SU-DHL-6 (cell line): ENCODE measurements at regions not wholly inside any gene's neighbourhood (a gene's known extent, or its start where the extent isn't known, plus 50 kb on each side); places are given as distances from the start of the nearest gene placed in this dataset.
A peak's percentile ranks its signal among the peaks of the same experiment; 100 is the strongest.
"Not testable (repeated sequence)": the region's sequence is repeated elsewhere in the genome, so short reads cannot be mapped to it uniquely, and the experiment has no call there.

Experiments used
- H2AFZ ChIP-seq: fragments of 200-600 bp; sonication (generic); 2 replicates; pipeline ENCODE4 v1.6.1; 2014; ENCODE audit warnings: low read depth, mild to moderate bottlenecking, moderate library complexity, mixed read lengths, antibody characterized with exemption, low read length; ENCODE audit not compliant: severe bottlenecking
- H3F3A ChIP-seq: fragments of 200-600 bp; shearing (Covaris generic); 2 replicates; pipeline ENCODE4 v1.6.0; 2016; ENCODE audit warnings: antibody characterized with exemption, mild to moderate bottlenecking; ENCODE audit not compliant: insufficient read depth
- H3K27ac ChIP-seq: fragments of 200-600 bp; sonication (generic); 2 replicates; pipeline ENCODE4 v1.5.1; 2016; ENCODE audit warnings: low read depth, mild to moderate bottlenecking, low read length, moderate library complexity, mixed read lengths
- H3K27me3 ChIP-seq: fragments of 200-600 bp; sonication (generic), shearing (Covaris generic); 2 replicates; pipeline ENCODE4 v1.6.0; 2014; ENCODE audit warnings: mild to moderate bottlenecking, low read length
- H3K36me3 ChIP-seq: fragments of 200-600 bp; sonication (generic); 2 replicates; pipeline ENCODE4 v1.6.1; 2014; ENCODE audit warnings: mild to moderate bottlenecking, low read length, mixed read lengths
- H3K4me2 ChIP-seq: fragments of 300-600, 200-600 bp; shearing (Covaris generic), sonication (generic); 2 replicates; pipeline ENCODE4 v1.6.0; 2014; ENCODE audit warnings: low read length, low read depth, mild to moderate bottlenecking; ENCODE audit not compliant: poor library complexity, severe bottlenecking
- H3K4me3 ChIP-seq: fragments of 200-600 bp; sonication (generic); 2 replicates; pipeline ENCODE4 v1.5.1; 2014; ENCODE audit warnings: antibody characterized with exemption, low read length, mild to moderate bottlenecking, mixed read lengths; ENCODE audit not compliant: insufficient read depth, poor library complexity, severe bottlenecking
- H3K79me2 ChIP-seq: fragments of 200-600 bp; sonication (generic); 2 replicates; pipeline ENCODE4 v1.6.1; 2014; ENCODE audit warnings: mild to moderate bottlenecking, low read length, moderate library complexity; ENCODE audit not compliant: insufficient read depth
- H3K9ac ChIP-seq: fragments of 200-600 bp; sonication (generic); 2 replicates; pipeline ENCODE4 v1.7.0; 2014; ENCODE audit warnings: mild to moderate bottlenecking, low read length
- H3K9me2 ChIP-seq: fragments of 200-600 bp; sonication (generic); replicated peaks from 2 replicates; pipeline ENCODE4 v1.6.1; 2014; ENCODE audit warnings: low read length; ENCODE audit not compliant: insufficient read depth
- H3K9me3 ChIP-seq: fragments of 200-600 bp; sonication (generic); 2 replicates; pipeline ENCODE4 v1.6.1; 2014; ENCODE audit warnings: low read length, mixed read lengths; ENCODE audit not compliant: insufficient read depth
- H4K20me1 ChIP-seq: fragments of 200-600 bp; sonication (generic); 2 replicates; pipeline ENCODE4 v1.6.1; 2014; ENCODE audit warnings: low read depth, mild to moderate bottlenecking, antibody characterized with exemption, low read length, moderate library complexity, mixed read lengths
- CTCF ChIP-seq: fragments of 200-600 bp; sonication (generic); IDR thresholded peaks from one replicate; pipeline ENCODE4 v1.5.1; 2017; ENCODE audit warnings: antibody characterized with exemption, mild to moderate bottlenecking, low read length, moderate library complexity; ENCODE audit not compliant: insufficient read depth, poor library complexity, severe bottlenecking
- EZH2phosphoT487 ChIP-seq: fragments of 200-600 bp; sonication (generic), shearing (Covaris generic); conservative IDR thresholded peaks from 2 replicates; pipeline ENCODE4 v1.6.1; 2018; ENCODE audit warnings: mild to moderate bottlenecking, antibody characterized with exemption, low read length, moderate library complexity, mixed read lengths

- Histone ChIP-seq H4K20me1 (no peaks in the 10 kb centered on the region), H3K36me3 (no peaks in the 10 kb centered on the region), H3K4me2 (no peak overlapping the region), H3K9me2 (no peaks in the 10 kb centered on the region), H2AFZ (peak overlapping the region; percentile 39), H3K9ac (no peak overlapping the region), H3K27me3 (no peaks in the 10 kb centered on the region), H3K27ac (no peak overlapping the region), H3F3A (no peaks in the 10 kb centered on the region), H3K4me3 (no peak overlapping the region), H3K9me3 (no peaks in the 10 kb centered on the region), H3K79me2 (no peaks in the 10 kb centered on the region)
- TF ChIP-seq CTCF (no peak), EZH2phosphoT487 (no peak)
Measured at GRCh38 chr7:142581341-142581740, 167.9 kb upstream of the PRSS1 start.

GRCh38 chr7:142579946-142580345, 169.3 kb upstream of the PRSS1 start:
- no peak overlapping the region for H3K27ac ChIP-seq
- no peak overlapping the region for H2AFZ ChIP-seq
- no peaks in the 10 kb centered on the region for H3K79me2 ChIP-seq
- no peaks in the 10 kb centered on the region for H4K20me1 ChIP-seq
- no peak for TF ChIP-seq EZH2phosphoT487
- TF ChIP-seq CTCF = no peak
- no peaks in the 10 kb centered on the region for H3K27me3 ChIP-seq
- H3K36me3 ChIP-seq = no peaks in the 10 kb centered on the region
- H3K9me3 ChIP-seq = no peaks in the 10 kb centered on the region
- no peak overlapping the region for H3K9ac ChIP-seq
- H3F3A ChIP-seq = no peaks in the 10 kb centered on the region
- H3K4me3 ChIP-seq = no peak overlapping the region
- no peaks in the 10 kb centered on the region for H3K9me2 ChIP-seq
- no peak overlapping the region for H3K4me2 ChIP-seq

GRCh38 chr7:142575351-142575750, 173.9 kb upstream of the PRSS1 start:
- not testable (repeated sequence) for H3K9ac ChIP-seq, H3F3A ChIP-seq, H2AFZ ChIP-seq, H3K9me3 ChIP-seq, H3K27me3 ChIP-seq, H4K20me1 ChIP-seq, H3K4me2 ChIP-seq, H3K79me2 ChIP-seq, H3K4me3 ChIP-seq, H3K36me3 ChIP-seq, H3K27ac ChIP-seq, H3K9me2 ChIP-seq

- Histone ChIP-seq H3K79me2 (no peaks in the 10 kb centered on the region), H3K36me3 (no peaks in the 10 kb centered on the region), H3K9me2 (no peaks in the 10 kb centered on the region), H3K9ac (no peak overlapping the region), H2AFZ (no peak overlapping the region), H3K27me3 (no peaks in the 10 kb centered on the region), H4K20me1 (no peaks in the 10 kb centered on the region), H3K4me3 (no peak overlapping the region), H3K27ac (no peak overlapping the region), H3F3A (no peaks in the 10 kb centered on the region), H3K9me3 (no peaks in the 10 kb centered on the region), H3K4me2 (no peak overlapping the region)
- TF ChIP-seq CTCF = no peak
- no peak for TF ChIP-seq EZH2phosphoT487
Measured at GRCh38 chr7:142571581-142571980, 177.7 kb upstream of the PRSS1 start.
